Prostate gland (tissue), 2 donors: ENCODE measurements at regions not wholly inside any gene's neighbourhood (a gene's known extent, or its start where the extent isn't known, plus 50 kb on each side); places are given as distances from the start of the nearest gene placed in this dataset.

Experiments
- CTCF ChIP-seq, 4 experiments: fragments of 200-600 bp in 2 of 4; fragments of 450-650 bp in 2 of 4; sonication (generic) in 2 of 4; IDR thresholded peaks; 1 replicate in 3 of 4; 2 replicates in 1 of 4; pipeline ENCODE4 v1.5.1; 2016 to 2019; ENCODE audit warnings: antibody characterized with exemption in 4 of 4, mild to moderate bottlenecking in 2 of 4, moderate library complexity in 2 of 4
- POLR2A ChIP-seq: fragments of 450-650 bp; IDR thresholded peaks from one replicate; pipeline ENCODE4 v1.6.1; 2016; ENCODE audit warnings: antibody characterized with exemption, mild to moderate bottlenecking

GRCh38 chr11:107266455-107266854 is 191.2 kb downstream of the CWF19L2 start:
- TF ChIP-seq CTCF (IDR thresholded peaks at IDR 0.05) (no peak), POLR2A (no peak)
